GM18867 (cell line): ENCODE measurements at regions not wholly inside any gene's neighbourhood (a gene's known extent, or its start where the extent isn't known, plus 50 kb on each side); places are given as distances from the start of the nearest gene placed in this dataset.
"Not testable (repeated sequence)": the region's sequence is repeated elsewhere in the genome, so short reads cannot be mapped to it uniquely, and the experiment has no call there.

Experiments used
- ATAC-seq: cut with Tn5 transposase; IDR thresholded peaks from one replicate; pipeline ENCODE4 v1.9.1; 2021; ENCODE audit warnings: mild to moderate bottlenecking, moderate library complexity; ENCODE audit not compliant: unreplicated experiment

DNA sequence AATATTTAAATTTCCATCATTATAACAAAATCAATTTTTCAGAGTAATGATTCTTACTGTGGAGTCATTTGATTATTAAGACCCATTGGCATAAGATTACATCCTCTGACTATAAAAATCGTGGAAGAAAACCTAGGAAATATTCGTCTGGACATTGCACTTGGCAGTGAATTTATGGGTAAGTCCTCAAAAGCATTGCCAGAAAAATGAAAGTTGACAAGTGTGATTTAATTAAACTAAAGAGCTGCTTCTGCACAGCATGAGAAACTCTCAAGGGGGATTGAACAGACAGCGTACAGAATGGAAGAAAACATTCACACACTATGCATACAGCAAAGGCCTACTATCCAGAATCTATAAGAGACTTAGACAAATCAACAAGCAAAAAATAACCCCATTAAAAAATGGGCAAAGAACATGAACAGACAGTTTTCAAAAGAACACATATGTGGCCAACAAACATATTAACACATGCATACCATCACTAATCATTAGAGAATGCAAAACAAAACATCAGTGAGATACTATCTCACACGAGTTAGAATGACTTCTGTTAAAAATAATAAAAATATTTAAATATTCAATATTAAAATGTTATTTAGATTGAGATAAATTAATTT lies 111.4 kb downstream of the CCDC74A start:
- ATAC-seq, result not testable (repeated sequence)

GRCh38 chr2:131641414-131642206 lies 113.9 kb downstream of the CCDC74A start:
- ATAC-seq, result no peak

DNA sequence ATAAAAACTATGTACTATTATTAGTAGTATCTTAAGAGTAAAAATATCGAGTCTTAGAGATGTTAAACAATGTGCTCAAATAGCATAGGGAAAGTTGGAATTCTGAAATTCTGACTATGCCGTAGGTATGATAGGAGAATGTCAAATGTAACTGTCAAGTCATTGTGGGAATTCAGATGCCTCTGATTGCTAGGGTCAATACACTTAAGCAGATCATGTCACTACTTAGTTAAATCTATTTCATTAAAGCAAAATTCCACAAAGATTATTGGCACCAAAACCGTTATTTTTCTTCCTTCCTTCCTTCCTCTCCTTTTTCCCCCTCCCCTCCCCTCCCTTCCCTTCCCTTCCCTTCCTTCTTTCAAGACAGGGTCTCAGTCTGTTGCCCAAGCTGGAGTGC lies 115.5 kb downstream of the CCDC74A start:
- ATAC-seq, result not testable (repeated sequence)

- ATAC-seq, result no peak
Observed at GRCh38 chr2:131645177-131645765, 117.6 kb downstream of the CCDC74A start.

DNA sequence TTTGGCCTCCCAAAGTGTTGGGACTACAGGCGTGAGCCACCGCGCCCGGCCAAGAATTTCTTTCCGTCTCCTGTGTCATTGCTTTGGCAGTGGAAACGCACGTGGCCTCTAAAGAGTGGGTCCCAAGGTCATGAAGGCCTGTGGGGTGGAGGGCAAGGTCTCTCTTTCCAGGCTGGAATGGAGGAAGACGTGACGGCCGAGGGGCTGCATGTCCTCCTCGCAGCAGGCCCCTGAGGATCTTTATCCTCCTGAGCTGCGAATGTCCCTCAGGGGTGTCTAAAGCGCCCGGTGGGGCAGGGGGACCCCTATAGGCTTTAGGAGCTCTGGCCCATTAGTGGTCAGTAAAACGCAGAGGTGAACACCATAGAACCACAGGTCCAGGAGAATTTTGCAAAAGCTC lies 118.5 kb downstream of the CCDC74A start:
- ATAC-seq, result not testable (repeated sequence)

DNA sequence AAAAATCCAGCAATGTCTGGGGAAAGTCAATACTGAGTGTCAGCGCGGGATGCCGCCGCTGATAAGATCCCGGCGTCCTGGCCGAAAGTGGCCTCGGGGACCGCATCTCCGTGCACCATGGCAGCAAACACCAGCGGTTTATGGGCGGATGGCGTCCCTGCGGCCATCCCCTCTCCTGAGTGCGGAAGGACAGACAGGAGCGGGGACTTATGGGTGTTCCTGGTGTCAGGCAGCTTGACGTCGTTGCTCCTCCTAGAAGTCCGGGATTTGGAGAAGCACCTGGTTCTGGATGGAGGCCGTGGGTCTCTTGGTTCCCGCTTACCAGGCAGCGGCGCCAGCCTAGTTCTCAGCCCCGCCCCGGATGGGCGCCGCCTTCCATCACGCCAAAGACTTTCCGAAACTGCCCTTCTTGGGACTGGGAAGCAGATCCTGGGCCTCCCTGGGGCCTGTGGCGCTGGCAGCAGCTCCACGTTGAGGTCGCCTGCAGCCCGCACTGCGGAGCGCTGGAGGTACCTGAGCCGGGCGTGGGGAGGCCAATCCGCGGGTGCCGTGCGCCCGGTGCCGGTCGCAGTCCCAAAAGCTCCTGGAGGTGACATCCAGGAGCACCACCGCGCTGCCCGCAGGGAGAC lies 119.1 kb downstream of the CCDC74A start:
- ATAC-seq, result no peak

DNA sequence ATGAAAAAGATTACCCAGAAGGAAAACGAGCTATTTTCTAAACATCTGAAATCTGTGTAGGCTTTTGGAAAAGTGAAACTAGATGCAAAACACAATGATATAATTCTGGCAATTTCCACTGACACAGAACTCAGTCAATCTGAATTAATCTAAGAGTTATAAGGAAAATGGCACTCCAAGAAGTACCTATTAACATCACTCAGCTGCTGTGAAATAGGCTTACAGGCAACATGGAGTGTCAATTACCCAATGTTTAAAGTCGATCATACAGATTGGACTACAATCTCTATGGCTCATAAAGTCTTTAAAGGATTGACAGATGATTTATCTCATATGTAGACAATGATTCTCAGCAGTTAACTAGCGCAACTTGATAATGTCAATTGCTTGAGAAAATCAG lies 120.9 kb downstream of the CCDC74A start:
- ATAC-seq, result not testable (repeated sequence)

DNA sequence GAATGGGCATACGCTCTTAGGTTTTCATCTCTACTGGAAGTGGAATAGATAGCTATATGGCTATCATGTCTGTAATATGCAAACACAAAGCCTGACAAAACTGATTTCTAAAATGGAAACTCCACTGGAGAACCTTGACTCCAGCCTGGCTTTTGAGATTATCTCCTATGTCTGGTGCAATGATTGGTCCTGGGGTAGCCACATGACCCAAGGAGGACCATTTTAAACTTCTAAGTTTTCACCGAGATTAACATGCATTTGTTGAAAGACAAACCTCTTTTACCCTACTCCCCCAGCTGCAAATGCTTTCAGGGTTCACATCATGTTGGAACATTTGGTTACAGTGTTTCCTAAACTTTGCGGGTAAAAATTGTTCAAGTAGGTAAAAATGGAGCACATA lies 124.6 kb downstream of the CCDC74A start:
- not testable (repeated sequence) for ATAC-seq

DNA sequence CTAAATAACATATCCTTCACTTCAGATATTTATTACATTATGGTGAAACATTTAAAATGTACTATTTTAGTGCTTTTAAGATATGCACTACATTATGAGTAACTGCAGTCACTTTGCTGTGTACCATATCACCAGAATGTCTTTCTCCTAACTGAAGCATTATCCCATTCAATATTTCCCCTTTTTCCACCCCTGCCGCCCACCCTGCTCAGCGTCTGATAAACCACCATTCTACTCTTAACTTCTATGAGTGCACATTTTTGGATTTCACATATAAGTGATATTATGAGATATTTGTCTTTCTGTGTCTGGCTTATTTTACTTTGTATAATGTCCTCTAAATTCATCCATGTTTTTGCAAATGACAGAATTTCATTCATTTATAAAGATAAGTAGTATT lies 126.4 kb downstream of the CCDC74A start:
- ATAC-seq, result not testable (repeated sequence)

DNA sequence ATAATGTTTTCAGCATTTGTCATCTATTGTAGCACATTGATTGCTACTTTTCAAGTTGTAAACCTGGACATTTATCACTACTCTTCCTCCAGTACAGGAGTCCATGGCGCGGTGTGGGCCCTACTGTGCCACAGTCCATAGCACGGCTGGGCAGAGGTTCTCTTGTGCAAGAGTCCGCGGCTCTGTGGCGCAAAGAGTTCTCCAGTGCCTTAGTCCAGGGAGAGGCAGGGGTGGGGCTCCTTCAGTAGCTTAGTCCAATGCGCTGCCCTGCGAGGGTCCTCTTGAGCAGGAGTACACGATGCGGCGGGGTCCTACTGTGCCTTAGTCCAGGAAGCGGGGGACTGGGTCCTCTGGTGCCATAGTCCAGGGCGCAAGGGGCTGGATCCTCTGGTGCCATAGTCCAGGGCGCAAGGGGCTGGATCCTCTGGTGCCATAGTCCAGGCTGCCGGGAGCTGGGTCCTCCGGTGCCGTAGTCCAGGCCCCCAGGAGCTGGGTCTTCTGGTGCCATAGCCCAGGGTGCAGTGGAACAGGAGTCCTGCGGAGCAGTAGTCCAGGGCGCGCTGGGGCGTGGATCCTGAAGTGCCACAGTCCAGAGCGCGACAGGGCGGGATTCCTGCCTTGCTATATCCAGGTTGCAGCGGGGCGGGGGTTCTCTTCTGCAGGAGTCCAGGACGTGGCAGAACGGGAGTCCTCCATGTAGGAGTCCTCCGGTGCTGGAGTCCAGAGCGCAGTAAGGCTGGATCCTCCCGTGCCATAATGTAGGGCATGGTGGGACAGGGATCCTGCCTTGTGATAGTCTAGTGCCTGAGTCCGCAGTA lies 129.3 kb downstream of the CCDC74A start:
- no peak for ATAC-seq

GRCh38 chr2:131657895-131658768 lies 130.4 kb downstream of the CCDC74A start:
- ATAC-seq, result no peak

- ATAC-seq, result no peak
Observed at GRCh38 chr2:131658769-131659131, 131.1 kb downstream of the CCDC74A start.

GRCh38 chr2:131659168-131659572 lies 131.5 kb downstream of the CCDC74A start:
- no peak for ATAC-seq

DNA sequence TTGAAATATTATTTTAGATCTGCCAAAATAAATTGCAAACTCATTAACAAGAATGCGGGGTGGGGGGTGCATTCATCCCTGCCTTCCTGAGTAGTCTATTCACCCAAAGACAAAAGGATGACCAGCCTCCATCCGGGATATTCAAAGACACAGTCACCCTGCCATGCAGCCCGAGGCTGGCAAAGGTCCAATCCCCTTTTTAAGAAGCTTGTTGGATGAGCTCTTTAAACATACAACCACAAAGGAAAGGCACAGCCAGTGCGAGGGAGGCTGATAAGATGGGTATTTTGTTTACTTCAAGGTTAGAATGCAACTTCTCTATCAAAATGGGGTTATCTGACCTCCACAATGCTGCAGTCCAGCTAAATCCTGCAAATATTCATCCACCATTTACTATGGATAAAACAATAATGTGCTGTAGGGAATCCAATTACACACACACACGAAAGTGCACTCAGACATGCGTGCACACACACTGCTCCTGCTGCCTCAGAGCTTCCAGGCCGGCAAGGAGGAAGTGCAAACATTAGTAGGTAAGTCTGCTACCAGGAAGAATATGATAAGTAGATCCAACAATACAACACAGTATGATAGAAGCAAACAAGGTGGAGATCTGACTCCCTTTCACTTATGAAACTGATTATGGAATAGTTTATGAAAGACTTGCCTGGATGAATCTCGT lies 133.6 kb downstream of the CCDC74A start:
- not testable (repeated sequence) for ATAC-seq

- not testable (repeated sequence) for ATAC-seq
Observed at GRCh38 chr2:131661884-131662535, 134.3 kb downstream of the CCDC74A start.

DNA sequence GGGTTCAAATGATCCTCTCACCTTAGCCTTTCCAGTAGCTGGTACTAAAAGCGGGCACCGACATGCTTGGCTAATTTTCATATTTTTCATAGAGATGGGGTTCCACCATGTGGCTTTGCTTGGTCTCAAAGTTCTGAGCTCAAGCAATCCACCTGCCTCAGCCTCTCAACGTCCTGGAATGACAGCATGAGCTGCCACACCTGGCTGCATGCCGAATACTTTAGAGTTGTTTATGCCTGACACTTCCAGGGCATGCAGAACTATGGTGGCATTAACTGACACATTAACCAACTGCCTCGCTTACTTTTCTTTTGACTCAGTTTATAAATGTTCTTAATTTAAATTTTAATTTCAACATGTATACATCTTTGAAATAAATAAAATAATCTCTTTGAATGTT lies 135.8 kb downstream of the CCDC74A start:
- ATAC-seq, result not testable (repeated sequence)

- not testable (repeated sequence) for ATAC-seq
Observed at GRCh38 chr2:131665716-131666115, 138.0 kb downstream of the CCDC74A start.

GRCh38 chr2:131668794-131669540 lies 141.3 kb downstream of the CCDC74A start:
- ATAC-seq, result not testable (repeated sequence)
